ENCODE measurements at regions not wholly inside any gene's neighbourhood (a gene's known extent, or its start where the extent isn't known, plus 50 kb on each side); places are given as distances from the start of the nearest gene placed in this dataset.

GRCh38 chr16:65499566-65499965 lies 377.7 kb upstream of the CDH11 start:
- TF ChIP-seq GATA2 (IDR thresholded peaks at IDR 0.05; ENCODE audit: low read depth, low read length) = no peak
- no peak for TF ChIP-seq GATA3 (IDR thresholded peaks at IDR 0.05; ENCODE audit: low read depth, low read length)
